ENCODE measurements at regions not wholly inside any gene's neighbourhood (a gene's known extent, or its start where the extent isn't known, plus 50 kb on each side); places are given as distances from the start of the nearest gene placed in this dataset.

DNA sequence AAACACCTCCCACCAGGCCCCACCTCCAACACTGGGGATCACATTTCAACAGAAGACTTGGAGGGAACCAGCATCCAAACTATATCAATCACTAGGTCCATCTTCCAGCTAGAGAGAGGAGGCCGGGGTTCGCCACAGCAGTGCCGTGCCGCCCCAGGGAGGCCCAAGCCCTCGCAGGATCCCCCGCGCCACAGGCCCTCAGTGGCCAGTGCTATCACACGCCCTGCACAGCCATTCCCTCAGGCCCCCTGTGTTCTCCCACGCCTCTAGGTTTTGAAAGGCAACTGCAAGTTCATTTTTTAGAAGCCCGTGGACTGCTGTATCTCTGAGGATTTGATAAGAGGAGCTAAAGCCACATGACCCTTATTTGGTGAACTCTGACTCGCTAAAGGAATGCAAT lies 136.4 kb downstream of the OAT start:
- no peak overlapping the region for H3K27ac ChIP-seq (ENCODE audit: low read depth in 1 of 3, low read length in 2 of 3)
- no peak for DNase-seq

GRCh38 chr10:124281666-124282065 lies 137.1 kb downstream of the OAT start:
- DNase-seq (no peak), FAIRE-seq (no peak)
- Histone ChIP-seq H3K4me1 (ENCODE audit: control insufficient read depth in 3 of 3, insufficient read depth in 2 of 3, low read depth in 1 of 3, low read length in 2 of 3) (no peaks in the 10 kb centered on the region), H3K9me3 (ENCODE audit: control insufficient read depth in 2 of 2, insufficient read depth in 1 of 2, low read depth in 1 of 2, low read length in 1 of 2) (no peaks in the 10 kb centered on the region), H3K27ac (ENCODE audit: low read depth in 1 of 3, low read length in 2 of 3) (no peak overlapping the region), H3K27me3 (ENCODE audit: control insufficient read depth in 3 of 3, insufficient read depth in 3 of 3, low read length in 3 of 3) (no peaks in the 10 kb centered on the region), H3K4me3 (ENCODE audit: low read depth in 1 of 3, low read length in 3 of 3) (no peak overlapping the region), H3K36me3 (ENCODE audit: control insufficient read depth in 3 of 3, insufficient read depth in 2 of 3, low read depth in 1 of 3, low read length in 3 of 3) (no peaks in the 10 kb centered on the region)
- WGBS, 3 donors, result 75 to 90% (median 85%) methylated on average over 10 of the region's 10 CpGs

More for the DNA sequence above, 136.4 kb downstream of the OAT start:
- FAIRE-seq, result no peak
- H3K4me3 ChIP-seq (ENCODE audit: low read depth in 1 of 3, low read length in 3 of 3), result no peak overlapping the region
- H3K9me3 ChIP-seq (ENCODE audit: control insufficient read depth in 2 of 2, insufficient read depth in 1 of 2, low read depth in 1 of 2, low read length in 1 of 2), result no peaks in the 10 kb centered on the region
- no peaks in the 10 kb centered on the region for H3K4me1 ChIP-seq (ENCODE audit: control insufficient read depth in 3 of 3, insufficient read depth in 2 of 3, low read depth in 1 of 3, low read length in 2 of 3)
- no peaks in the 10 kb centered on the region for H3K27me3 ChIP-seq (ENCODE audit: control insufficient read depth in 3 of 3, insufficient read depth in 3 of 3, low read length in 3 of 3)
- H3K36me3 ChIP-seq (ENCODE audit: control insufficient read depth in 3 of 3, insufficient read depth in 2 of 3, low read depth in 1 of 3, low read length in 3 of 3), result no peaks in the 10 kb centered on the region
- WGBS, 3 donors, result 86 to 92% (median 87%) methylated on average over 11 of the region's 11 CpGs

GRCh38 chr10:124280916-124281315 lies 137.8 kb downstream of the OAT start:
- H3K9me3 ChIP-seq (ENCODE audit: control insufficient read depth in 2 of 2, insufficient read depth in 1 of 2, low read depth in 1 of 2, low read length in 1 of 2), result no peaks in the 10 kb centered on the region
- H3K27ac ChIP-seq (ENCODE audit: low read depth in 1 of 3, low read length in 2 of 3), result no peak overlapping the region
- no peak for DNase-seq
- no peaks in the 10 kb centered on the region for H3K4me1 ChIP-seq (ENCODE audit: control insufficient read depth in 3 of 3, insufficient read depth in 2 of 3, low read depth in 1 of 3, low read length in 2 of 3)
- no peak for FAIRE-seq
- no peaks in the 10 kb centered on the region for H3K27me3 ChIP-seq (ENCODE audit: control insufficient read depth in 3 of 3, insufficient read depth in 3 of 3, low read length in 3 of 3)
- no peaks in the 10 kb centered on the region for H3K36me3 ChIP-seq (ENCODE audit: control insufficient read depth in 3 of 3, insufficient read depth in 2 of 3, low read depth in 1 of 3, low read length in 3 of 3)
- H3K4me3 ChIP-seq (ENCODE audit: low read depth in 1 of 3, low read length in 3 of 3), result no peak overlapping the region
- whole genome bisulfite sequencing, 3 donors, result 84 to 92% (median 87%) methylated on average over 5 of the region's 5 CpGs

DNA sequence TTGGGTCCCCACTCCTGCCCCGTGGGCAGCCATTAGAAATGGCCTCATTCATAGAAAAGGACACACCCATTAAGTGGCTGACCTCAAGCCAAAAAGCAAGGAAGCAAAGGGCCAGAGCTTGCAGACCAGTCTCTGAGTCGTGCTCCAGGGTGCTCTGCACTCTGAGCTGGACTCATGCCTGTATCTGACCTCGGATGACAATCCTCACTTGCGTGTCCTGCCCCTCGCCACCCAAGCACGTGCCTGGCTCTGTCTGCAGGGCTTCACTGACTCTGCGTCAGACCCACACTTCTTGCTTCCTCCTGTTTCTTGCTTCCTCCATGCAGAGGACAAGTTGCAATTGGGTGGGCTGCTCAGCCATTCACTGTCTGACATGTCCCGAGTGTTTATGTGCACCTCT lies 138.8 kb downstream of the OAT start:
- Histone ChIP-seq H3K27ac (ENCODE audit: low read depth in 1 of 3, low read length in 2 of 3) (no peak overlapping the region), H3K4me1 (ENCODE audit: control insufficient read depth in 3 of 3, insufficient read depth in 2 of 3, low read depth in 1 of 3, low read length in 2 of 3) (no peaks in the 10 kb centered on the region), H3K27me3 (ENCODE audit: control insufficient read depth in 3 of 3, insufficient read depth in 3 of 3, low read length in 3 of 3) (no peaks in the 10 kb centered on the region), H3K4me3 (ENCODE audit: low read depth in 1 of 3, low read length in 3 of 3) (no peak overlapping the region), H3K9me3 (ENCODE audit: control insufficient read depth in 2 of 2, insufficient read depth in 1 of 2, low read depth in 1 of 2, low read length in 1 of 2) (no peaks in the 10 kb centered on the region), H3K36me3 (ENCODE audit: control insufficient read depth in 3 of 3, insufficient read depth in 2 of 3, low read depth in 1 of 3, low read length in 3 of 3) (no peaks in the 10 kb centered on the region)
- FAIRE-seq (no peak), DNase-seq (no peak)
- WGBS, 3 donors, result 75 to 79% (median 78%) methylated on average over 8 of the region's 8 CpGs

- no peak overlapping the region for H3K4me3 ChIP-seq (ENCODE audit: low read depth in 1 of 3, low read length in 3 of 3)
- H3K9me3 ChIP-seq (ENCODE audit: control insufficient read depth in 2 of 2, insufficient read depth in 1 of 2, low read depth in 1 of 2, low read length in 1 of 2), result no peaks in the 10 kb centered on the region
- no peak overlapping the region for H3K27ac ChIP-seq (ENCODE audit: low read depth in 1 of 3, low read length in 2 of 3)
- H3K4me1 ChIP-seq (ENCODE audit: control insufficient read depth in 3 of 3, insufficient read depth in 2 of 3, low read depth in 1 of 3, low read length in 2 of 3), result no peaks in the 10 kb centered on the region
- H3K27me3 ChIP-seq (ENCODE audit: control insufficient read depth in 3 of 3, insufficient read depth in 3 of 3, low read length in 3 of 3), result no peaks in the 10 kb centered on the region
- FAIRE-seq, result no peak
- WGBS, 3 donors, result 71 to 84% (median 71%) methylated on average over 2 of the region's 2 CpGs
- no peaks in the 10 kb centered on the region for H3K36me3 ChIP-seq (ENCODE audit: control insufficient read depth in 3 of 3, insufficient read depth in 2 of 3, low read depth in 1 of 3, low read length in 3 of 3)
- DNase-seq, result no peak
Observed at GRCh38 chr10:124279298-124279697, 139.4 kb downstream of the OAT start.

DNA sequence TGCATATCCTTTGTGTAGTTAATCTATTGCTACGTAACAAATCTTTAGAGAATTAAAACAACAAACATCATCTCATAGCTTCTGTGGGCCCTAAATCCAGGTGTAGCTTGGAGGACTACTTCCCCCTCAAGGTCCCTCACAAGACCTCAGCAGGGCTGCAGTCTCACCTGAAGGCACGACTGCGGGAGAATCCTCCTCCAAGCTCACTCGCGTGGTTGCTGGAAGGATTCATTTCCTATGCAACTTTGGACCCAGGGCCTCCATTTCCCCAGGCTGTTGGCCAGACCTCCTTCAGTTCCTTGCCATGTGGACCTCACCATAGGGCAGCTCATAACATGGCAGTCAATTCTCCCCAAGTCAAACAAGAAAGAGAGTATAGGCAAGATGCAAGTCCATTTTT lies 140.4 kb downstream of the OAT start:
- Histone ChIP-seq H3K27me3 (ENCODE audit: control insufficient read depth in 3 of 3, insufficient read depth in 3 of 3, low read length in 3 of 3) (no peaks in the 10 kb centered on the region), H3K36me3 (ENCODE audit: control insufficient read depth in 3 of 3, insufficient read depth in 2 of 3, low read depth in 1 of 3, low read length in 3 of 3) (no peaks in the 10 kb centered on the region), H3K27ac (ENCODE audit: low read depth in 1 of 3, low read length in 2 of 3) (no peak overlapping the region), H3K4me3 (ENCODE audit: low read depth in 1 of 3, low read length in 3 of 3) (no peak overlapping the region), H3K9me3 (ENCODE audit: control insufficient read depth in 2 of 2, insufficient read depth in 1 of 2, low read depth in 1 of 2, low read length in 1 of 2) (peaks cover 0 to under 1% of the 10 kb centered on the region in 2 donors), H3K4me1 (ENCODE audit: control insufficient read depth in 3 of 3, insufficient read depth in 2 of 3, low read depth in 1 of 3, low read length in 2 of 3) (no peaks in the 10 kb centered on the region)
- no peak for DNase-seq
- 92 to 96% (median 96%) methylated on average over 5 of the region's 5 CpGs for WGBS, 3 donors
- no peak for FAIRE-seq

GRCh38 chr10:124273141-124273540 lies 145.6 kb downstream of the OAT start:
- H3K4me1 ChIP-seq (ENCODE audit: control insufficient read depth in 3 of 3, insufficient read depth in 2 of 3, low read depth in 1 of 3, low read length in 2 of 3), result no peaks in the 10 kb centered on the region
- H3K36me3 ChIP-seq (ENCODE audit: control insufficient read depth in 3 of 3, insufficient read depth in 2 of 3, low read depth in 1 of 3, low read length in 3 of 3), result no peaks in the 10 kb centered on the region
- DNase-seq (no peak), FAIRE-seq (no peak)
- peaks cover 0 to 12% of the 10 kb centered on the region in 2 donors for H3K9me3 ChIP-seq (ENCODE audit: control insufficient read depth in 2 of 2, insufficient read depth in 1 of 2, low read depth in 1 of 2, low read length in 1 of 2)
- no peaks in the 10 kb centered on the region for H3K27me3 ChIP-seq (ENCODE audit: control insufficient read depth in 3 of 3, insufficient read depth in 3 of 3, low read length in 3 of 3)
- no peak overlapping the region for H3K27ac ChIP-seq (ENCODE audit: low read depth in 1 of 3, low read length in 2 of 3)
- WGBS, 3 donors, result 40 to 60% (median 48%) methylated on average over 1 of the region's 1 CpG
- no peak overlapping the region for H3K4me3 ChIP-seq (ENCODE audit: low read depth in 1 of 3, low read length in 3 of 3)

DNA sequence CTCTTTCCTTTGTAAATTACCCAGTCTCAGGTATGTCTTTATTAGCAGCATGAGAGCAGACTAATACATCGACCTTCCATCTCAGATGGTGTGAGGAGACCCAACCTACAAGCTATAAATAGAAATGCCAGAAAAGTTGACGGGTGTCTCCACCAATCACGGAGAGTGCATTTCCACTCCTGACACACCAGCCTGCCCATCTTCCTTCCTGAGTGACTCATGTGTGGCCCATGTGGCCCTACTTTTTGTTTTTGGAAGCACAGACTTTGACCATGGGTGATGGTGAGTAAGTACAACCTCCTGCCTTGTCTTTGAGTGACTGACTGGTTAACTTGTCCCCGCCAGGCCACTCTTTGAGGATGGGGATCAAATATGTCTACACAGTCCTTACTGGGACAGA lies 147.0 kb downstream of the OAT start:
- WGBS, 3 donors, result 86 to 90% (median 86%) methylated on average over 4 of the region's 4 CpGs
- Histone ChIP-seq H3K4me1 (ENCODE audit: control insufficient read depth in 3 of 3, insufficient read depth in 2 of 3, low read depth in 1 of 3, low read length in 2 of 3) (no peaks in the 10 kb centered on the region), H3K36me3 (ENCODE audit: control insufficient read depth in 3 of 3, insufficient read depth in 2 of 3, low read depth in 1 of 3, low read length in 3 of 3) (no peaks in the 10 kb centered on the region), H3K4me3 (ENCODE audit: low read depth in 1 of 3, low read length in 3 of 3) (no peak overlapping the region), H3K27ac (ENCODE audit: low read depth in 1 of 3, low read length in 2 of 3) (no peak overlapping the region), H3K27me3 (ENCODE audit: control insufficient read depth in 3 of 3, insufficient read depth in 3 of 3, low read length in 3 of 3) (no peaks in the 10 kb centered on the region), H3K9me3 (ENCODE audit: control insufficient read depth in 2 of 2, insufficient read depth in 1 of 2, low read depth in 1 of 2, low read length in 1 of 2) (peaks cover 0 to 12% of the 10 kb centered on the region in 2 donors)
- FAIRE-seq (no peak), DNase-seq (no peak)

DNA sequence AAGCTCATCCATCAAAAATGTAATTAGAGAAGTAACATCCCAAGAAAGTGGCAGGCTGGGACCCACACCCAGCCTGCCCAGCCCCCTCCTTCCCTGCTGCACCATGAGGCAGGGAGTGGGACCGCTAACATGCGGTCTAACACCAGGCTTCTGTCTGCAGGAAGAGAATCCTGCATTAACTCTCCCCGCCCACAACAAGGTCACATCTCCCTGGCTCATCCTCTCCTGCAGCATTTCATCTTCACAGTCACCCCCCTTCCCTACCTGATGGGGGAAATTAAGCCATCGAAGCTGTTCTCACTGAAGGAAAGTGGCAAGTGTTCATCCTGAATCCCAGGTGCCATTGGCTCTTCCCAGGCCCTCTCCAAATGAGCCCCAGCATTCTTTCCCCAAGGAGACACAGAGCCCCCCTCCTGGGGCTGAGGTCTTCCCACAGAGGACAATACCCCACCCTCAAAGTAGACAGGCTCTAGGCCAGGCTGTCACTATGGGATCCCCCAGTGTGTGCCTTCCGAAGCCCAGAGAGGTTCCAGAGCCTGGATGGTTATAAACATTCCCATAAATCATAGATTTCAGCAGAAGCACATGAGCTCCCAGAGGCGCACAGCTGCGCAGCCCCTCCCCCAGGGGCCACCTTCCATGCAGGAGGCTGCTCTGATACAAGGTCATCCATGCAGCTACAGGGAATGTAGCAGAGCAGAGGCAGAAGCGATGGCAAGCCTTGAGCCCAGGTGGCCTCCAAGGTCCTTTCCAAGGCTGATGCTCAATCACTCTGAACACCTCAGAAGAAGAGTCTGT lies 148.0 kb downstream of the OAT start:
- no peak for FAIRE-seq
- 74 to 76% (median 75%) methylated on average over 8 of the region's 8 CpGs for WGBS, 3 donors

More for the DNA sequence above, 148.0 kb downstream of the OAT start:
- H3K4me1 ChIP-seq (ENCODE audit: control insufficient read depth in 3 of 3, insufficient read depth in 2 of 3, low read depth in 1 of 3, low read length in 2 of 3), result no peaks in the 10 kb centered on the region
- H3K27ac ChIP-seq (ENCODE audit: low read depth in 1 of 3, low read length in 2 of 3), result no peak overlapping the region
- H3K4me3 ChIP-seq (ENCODE audit: low read depth in 1 of 3, low read length in 3 of 3), result no peak overlapping the region
- peaks cover 0 to 12% of the 10 kb centered on the region in 2 donors for H3K9me3 ChIP-seq (ENCODE audit: control insufficient read depth in 2 of 2, insufficient read depth in 1 of 2, low read depth in 1 of 2, low read length in 1 of 2)
- H3K27me3 ChIP-seq (ENCODE audit: control insufficient read depth in 3 of 3, insufficient read depth in 3 of 3, low read length in 3 of 3), result no peaks in the 10 kb centered on the region
- H3K36me3 ChIP-seq (ENCODE audit: control insufficient read depth in 3 of 3, insufficient read depth in 2 of 3, low read depth in 1 of 3, low read length in 3 of 3), result no peaks in the 10 kb centered on the region
- no peak for DNase-seq

Data from small intestine (tissue), 7 donors.